Keratinocyte (primary cell): ENCODE measurements at regions not wholly inside any gene's neighbourhood (a gene's known extent, or its start where the extent isn't known, plus 50 kb on each side); places are given as distances from the start of the nearest gene placed in this dataset.

Source experiments
- DNase-seq: peaks from one replicate; pipeline ENCODE4 v3.0.0-alpha.2; 2011; ENCODE audit warnings: low read depth, missing footprints, low spot score
- FAIRE-seq: peaks from 2 replicates; lab custom pipeline; 2011; peaks lifted over from hg19 to GRCh38; lab: Jason Lieb, UNC
- H2AFZ ChIP-seq: 2 replicates; pipeline ENCODE4 v1.6.0; 2012; ENCODE audit warnings: low read length, control low read depth, inconsistent platforms; ENCODE audit not compliant: control insufficient read depth
- H3K27ac ChIP-seq: 2 replicates; pipeline ENCODE4 v1.5.1; 2011; ENCODE audit warnings: low read length; ENCODE audit not compliant: control insufficient read depth, insufficient read depth
- H3K27me3 ChIP-seq: 3 replicates; pipeline ENCODE4 v1.6.0; 2011; ENCODE audit warnings: low read length; ENCODE audit not compliant: control insufficient read depth, insufficient read depth; ENCODE audit errors: extremely low read depth
- H3K36me3 ChIP-seq, 2 experiments: 2 replicates in 1 of 2; 3 replicates in 1 of 2; pipeline ENCODE4 v1.5.1; 2011; ENCODE audit warnings: low read length in 2 of 2, mild to moderate bottlenecking in 1 of 2; ENCODE audit not compliant: control insufficient read depth in 2 of 2, insufficient read depth in 2 of 2; ENCODE audit errors: extremely low read depth in 1 of 2
- H3K4me1 ChIP-seq: 3 replicates; pipeline ENCODE4 v1.5.1; 2011; ENCODE audit warnings: low read length; ENCODE audit not compliant: control insufficient read depth, insufficient read depth; ENCODE audit errors: extremely low read depth
- H3K4me2 ChIP-seq: 3 replicates; pipeline ENCODE4 v1.6.0; 2011; ENCODE audit warnings: low read depth, low read length; ENCODE audit not compliant: control insufficient read depth, insufficient read depth; ENCODE audit errors: extremely low read depth
- H3K4me3 ChIP-seq, 3 experiments: fragments of 200-600 bp in 1 of 3; sonication (generic) in 1 of 3; 2 replicates in 2 of 3; 3 replicates in 1 of 3; pipeline ENCODE4 v1.5.1; 2011 to 2016; ENCODE audit warnings: low read length in 3 of 3, mild to moderate bottlenecking in 3 of 3, control low read depth in 2 of 3, inconsistent platforms in 1 of 3, low read depth in 1 of 3, mixed read lengths in 1 of 3, mixed run types in 1 of 3, moderate library complexity in 1 of 3; ENCODE audit not compliant: control insufficient read depth in 2 of 3, insufficient read depth in 2 of 3; ENCODE audit errors: extremely low read depth in 1 of 3
- H3K79me2 ChIP-seq: 2 replicates; pipeline ENCODE4 v1.6.0; 2012; ENCODE audit warnings: low read length; ENCODE audit not compliant: control insufficient read depth, insufficient read depth
- H3K9ac ChIP-seq: 3 replicates; pipeline ENCODE4 v1.6.0; 2011; ENCODE audit warnings: low read length; ENCODE audit not compliant: control insufficient read depth, insufficient read depth; ENCODE audit errors: extremely low read depth
- H3K9me1 ChIP-seq: 3 replicates; pipeline ENCODE4 v1.6.0; 2011; ENCODE audit warnings: low read length; ENCODE audit not compliant: control insufficient read depth, insufficient read depth; ENCODE audit errors: extremely low read depth
- H3K9me3 ChIP-seq: 2 replicates; pipeline ENCODE4 v1.5.1; 2012; ENCODE audit warnings: low read depth, low read length; ENCODE audit not compliant: control insufficient read depth
- H4K20me1 ChIP-seq: 3 replicates; pipeline ENCODE4 v1.6.0; 2011; ENCODE audit warnings: low read length; ENCODE audit not compliant: control insufficient read depth, insufficient read depth; ENCODE audit errors: extremely low read depth
- EZH2 ChIP-seq: IDR thresholded peaks from one replicate; pipeline ENCODE4 v1.6.1; 2012; ENCODE audit warnings: inconsistent platforms, mild to moderate bottlenecking, low read length, moderate library complexity
- dilution Hi-C: fragments of 300-500 bp; cut with MboI; formaldehyde crosslinking; loops from one replicate; pipeline ENCODE4 v1.7.0; 2020; ENCODE audit warnings: low sequenced_read_pairs; ENCODE audit not compliant: extremely low pct_ligation_motif_present
- TF ChIP-seq, protein P1 (sequence below), 3 experiments: IDR thresholded peaks in 1 of 3; conservative IDR thresholded peaks in 1 of 3; optimal IDR thresholded peaks in 1 of 3; 2 replicates in 2 of 3; 3 replicates in 1 of 3; pipeline versions ENCODE3 to v1.5.1; 2011; ENCODE audit warnings: low read length in 3 of 3, mild to moderate bottlenecking in 3 of 3, moderate library complexity in 2 of 3, control low read depth in 1 of 3, inconsistent platforms in 1 of 3; ENCODE audit not compliant: insufficient read depth in 2 of 3; ENCODE audit errors: extremely low read depth in 1 of 3

DNA sequence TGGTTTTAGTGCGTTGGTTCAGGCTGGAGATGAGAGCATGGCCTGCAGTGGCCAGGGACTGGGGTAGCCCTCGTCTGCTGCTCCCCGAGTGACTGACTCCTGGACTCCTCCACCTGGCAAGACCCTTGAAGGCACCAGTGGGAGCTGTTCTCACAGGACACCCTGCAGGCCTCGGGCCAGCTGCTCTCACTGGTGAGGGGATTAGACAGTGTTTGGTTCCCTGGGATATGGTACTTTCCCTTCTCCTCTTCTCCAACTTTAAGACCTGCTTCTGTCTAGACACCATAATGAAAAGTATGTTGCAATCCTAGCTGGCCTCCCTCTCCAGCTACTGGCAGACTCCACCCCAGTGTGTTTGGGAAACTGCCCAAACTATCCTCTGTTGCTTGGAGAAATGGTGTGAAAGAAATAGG lies 168.8 kb upstream of the CADM1 start:
- Histone ChIP-seq H2AFZ (no peak overlapping the region), H3K4me2 (no peak overlapping the region), H3K9me1 (no peaks in the 10 kb centered on the region), H4K20me1 (no peaks in the 10 kb centered on the region), H3K9ac (no peak overlapping the region), H3K9me3 (no peaks in the 10 kb centered on the region), H3K27me3 (no peaks in the 10 kb centered on the region), H3K79me2 (no peaks in the 10 kb centered on the region), H3K4me1 (peaks cover 14% of the 10 kb centered on the region), H3K4me3 (no peak overlapping the region), H3K27ac (no peak overlapping the region), H3K36me3 (no peaks in the 10 kb centered on the region)
- dilution Hi-C loops = no loop called here
- no peak for FAIRE-seq
- TF ChIP-seq EZH2 = no peak
- TF ChIP-seq, protein P1, sequence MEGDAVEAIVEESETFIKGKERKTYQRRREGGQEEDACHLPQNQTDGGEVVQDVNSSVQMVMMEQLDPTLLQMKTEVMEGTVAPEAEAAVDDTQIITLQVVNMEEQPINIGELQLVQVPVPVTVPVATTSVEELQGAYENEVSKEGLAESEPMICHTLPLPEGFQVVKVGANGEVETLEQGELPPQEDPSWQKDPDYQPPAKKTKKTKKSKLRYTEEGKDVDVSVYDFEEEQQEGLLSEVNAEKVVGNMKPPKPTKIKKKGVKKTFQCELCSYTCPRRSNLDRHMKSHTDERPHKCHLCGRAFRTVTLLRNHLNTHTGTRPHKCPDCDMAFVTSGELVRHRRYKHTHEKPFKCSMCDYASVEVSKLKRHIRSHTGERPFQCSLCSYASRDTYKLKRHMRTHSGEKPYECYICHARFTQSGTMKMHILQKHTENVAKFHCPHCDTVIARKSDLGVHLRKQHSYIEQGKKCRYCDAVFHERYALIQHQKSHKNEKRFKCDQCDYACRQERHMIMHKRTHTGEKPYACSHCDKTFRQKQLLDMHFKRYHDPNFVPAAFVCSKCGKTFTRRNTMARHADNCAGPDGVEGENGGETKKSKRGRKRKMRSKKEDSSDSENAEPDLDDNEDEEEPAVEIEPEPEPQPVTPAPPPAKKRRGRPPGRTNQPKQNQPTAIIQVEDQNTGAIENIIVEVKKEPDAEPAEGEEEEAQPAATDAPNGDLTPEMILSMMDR (optimal IDR thresholded peaks at IDR 0.05 in 1 of 3, IDR thresholded peaks at IDR 0.05 in 1 of 3, conservative IDR thresholded peaks at IDR 0.05 in 1 of 3; ENCODE audit: extremely low read depth in 1 of 3, insufficient read depth in 2 of 3, low read length in 3 of 3) = no peak
- DNase-seq = no peak

DNA sequence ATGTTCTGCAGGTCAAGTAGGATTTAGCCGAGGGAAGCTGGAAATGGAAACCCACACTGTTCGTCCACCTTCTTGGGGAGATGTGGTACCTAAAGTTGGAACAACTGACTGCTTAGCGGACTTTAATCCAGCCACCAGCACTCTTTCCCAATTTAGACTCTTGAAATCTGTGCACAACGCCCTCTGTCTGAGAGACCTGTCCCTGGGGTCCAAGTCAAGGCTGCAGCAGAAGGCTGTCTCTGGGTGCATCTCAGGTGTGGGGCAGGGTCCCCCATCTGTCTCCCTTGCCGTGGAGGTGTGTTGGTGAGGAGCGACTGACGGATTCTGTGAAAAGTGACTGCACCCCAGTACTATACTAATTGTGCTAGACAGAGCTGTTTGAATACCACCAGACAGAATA lies 168.2 kb upstream of the CADM1 start:
- no peak overlapping the region for H3K9ac ChIP-seq
- no peak overlapping the region for H3K4me3 ChIP-seq
- FAIRE-seq = no peak
- no peaks in the 10 kb centered on the region for H3K27me3 ChIP-seq
- no peaks in the 10 kb centered on the region for H4K20me1 ChIP-seq
- H3K27ac ChIP-seq = no peak overlapping the region
- H2AFZ ChIP-seq = no peak overlapping the region
- no peak for TF ChIP-seq EZH2
- TF ChIP-seq, protein P1 (optimal IDR thresholded peaks at IDR 0.05 in 1 of 3, IDR thresholded peaks at IDR 0.05 in 1 of 3, conservative IDR thresholded peaks at IDR 0.05 in 1 of 3; ENCODE audit: extremely low read depth in 1 of 3, insufficient read depth in 2 of 3, low read length in 3 of 3) = no peak
- H3K36me3 ChIP-seq = no peaks in the 10 kb centered on the region
- H3K4me2 ChIP-seq = no peak overlapping the region
- H3K9me1 ChIP-seq = no peaks in the 10 kb centered on the region
- H3K79me2 ChIP-seq = no peaks in the 10 kb centered on the region
- dilution Hi-C loops = no loop called here
- H3K9me3 ChIP-seq = no peaks in the 10 kb centered on the region
- H3K4me1 ChIP-seq = peaks cover 14% of the 10 kb centered on the region
- no peak for DNase-seq
